A673 (cell line): ENCODE measurements at regions not wholly inside any gene's neighbourhood (a gene's known extent, or its start where the extent isn't known, plus 50 kb on each side); places are given as distances from the start of the nearest gene placed in this dataset.

Experiments
- BruUV-seq: library from RNA; stranded (reverse); fragments of 400-500 nt; replicated peaks from 2 replicates; lab custom pipeline; 2021; lab: Mats Ljungman, UMichigan
- CTCF ChIA-PET: fragments of 300-600 bp; sonication (Branson Sonifier 250); formaldehyde crosslinking; loops from one replicate; lab custom pipeline; 2022; ENCODE audit warnings: antibody characterized with exemption; lab: Charles Lee
- POLR2A ChIA-PET: fragments of 300-600 bp; sonication (Branson Sonifier 250); formaldehyde crosslinking; loops from one replicate; lab custom pipeline; 2022; ENCODE audit warnings: antibody characterized with exemption; ENCODE audit not compliant: low non-redundant PET; lab: Charles Lee
- DNase-seq: peaks from one replicate; pipeline ENCODE4 v3.0.0-alpha.2; 2015; ENCODE audit warnings: low spot score
- H3K27ac ChIP-seq: fragments of 200-600 bp; sonication (generic); 2 replicates; pipeline ENCODE4 v1.5.1; 2016; ENCODE audit warnings: mixed run types, low read depth, mild to moderate bottlenecking, mixed read lengths, antibody characterized with exemption, low read length; ENCODE audit not compliant: poor library complexity, severe bottlenecking
- H3K27me3 ChIP-seq: fragments of 200-600 bp; sonication (generic); replicated peaks from 2 replicates; pipeline ENCODE4 v1.6.1; 2017; ENCODE audit warnings: mixed run types, low read depth, mild to moderate bottlenecking, mixed read lengths, antibody characterized with exemption, low read length; ENCODE audit not compliant: insufficient read depth, poor library complexity
- H3K36me3 ChIP-seq: fragments of 200-600 bp; sonication (generic); 2 replicates; pipeline ENCODE4 v1.6.1; 2016; ENCODE audit warnings: mixed run types, mild to moderate bottlenecking, mixed read lengths, antibody characterized with exemption, low read length; ENCODE audit not compliant: insufficient read depth, poor library complexity, severe bottlenecking
- H3K4me1 ChIP-seq: fragments of 200-600 bp; sonication (generic); 2 replicates; pipeline ENCODE4 v1.6.1; 2017; ENCODE audit warnings: mixed run types, mild to moderate bottlenecking, mixed read lengths, antibody characterized with exemption, low read length; ENCODE audit not compliant: insufficient read depth, poor library complexity, severe bottlenecking
- H3K4me3 ChIP-seq: fragments of 200-600 bp; sonication (generic); 2 replicates; pipeline ENCODE4 v1.5.1; 2016; ENCODE audit warnings: low read depth, mixed run types, mild to moderate bottlenecking, mixed read lengths, low read length; ENCODE audit not compliant: poor library complexity, severe bottlenecking
- H3K9me3 ChIP-seq: fragments of 200-600 bp; sonication (generic); 2 replicates; pipeline ENCODE4 v1.6.1; 2016; ENCODE audit warnings: mixed run types, low read depth, mild to moderate bottlenecking, mixed read lengths, antibody characterized with exemption, low read length; ENCODE audit not compliant: poor library complexity, severe bottlenecking
- EZH2 ChIP-seq: fragments of 200-600 bp; sonication (generic); IDR thresholded peaks from 2 replicates; pipeline ENCODE4 v1.6.1; 2017; ENCODE audit warnings: borderline replicate concordance, low read depth, mild to moderate bottlenecking, mixed read lengths, antibody characterized with exemption, low read length; ENCODE audit not compliant: poor library complexity, severe bottlenecking
- intact Hi-C: fragments of 100-400 bp; cut with micrococcal nuclease; formaldehyde crosslinking; loops from one replicate; pipeline ENCODE4 v1.10.0; 2022; ENCODE audit not compliant: unreplicated experiment
- TF ChIP-seq, protein P1 (sequence below): fragments of 300-800, 200-600 bp; sonication (generic); conservative IDR thresholded peaks from 2 replicates; pipeline ENCODE4 v1.5.1; 2017; ENCODE audit warnings: low read depth, mild to moderate bottlenecking, antibody characterized with exemption, low read length, moderate library complexity, mixed read lengths

DNA sequence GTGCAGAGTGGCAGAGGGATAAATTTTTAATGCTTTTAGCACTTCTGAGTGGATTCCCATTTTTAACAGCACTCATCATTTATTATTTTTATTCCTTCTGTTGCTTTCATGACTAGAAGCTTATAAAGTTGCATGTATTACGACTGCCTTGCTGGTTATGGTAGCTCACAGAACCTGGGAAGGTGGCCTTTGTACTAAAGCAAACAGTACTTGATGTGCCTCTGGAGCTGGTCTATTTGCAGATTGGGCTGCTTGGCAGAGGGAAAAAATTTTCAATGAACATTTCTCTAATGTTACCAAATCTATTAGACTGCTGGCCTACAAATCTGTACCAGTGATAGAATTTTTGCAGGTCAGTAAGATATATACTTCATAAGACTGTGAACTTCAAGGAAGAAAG, 274.5 kb upstream of the C9orf72 start:
- POLR2A ChIA-PET: no interaction called here
- Histone ChIP-seq H3K27ac (no peak overlapping the region), H3K27me3 (peaks cover 11% of the 10 kb centered on the region), H3K4me1 (no peaks in the 10 kb centered on the region), H3K36me3 (no peaks in the 10 kb centered on the region), H3K9me3 (no peaks in the 10 kb centered on the region), H3K4me3 (no peak overlapping the region)
- no peak for TF ChIP-seq EZH2
- TF ChIP-seq, protein P1, sequence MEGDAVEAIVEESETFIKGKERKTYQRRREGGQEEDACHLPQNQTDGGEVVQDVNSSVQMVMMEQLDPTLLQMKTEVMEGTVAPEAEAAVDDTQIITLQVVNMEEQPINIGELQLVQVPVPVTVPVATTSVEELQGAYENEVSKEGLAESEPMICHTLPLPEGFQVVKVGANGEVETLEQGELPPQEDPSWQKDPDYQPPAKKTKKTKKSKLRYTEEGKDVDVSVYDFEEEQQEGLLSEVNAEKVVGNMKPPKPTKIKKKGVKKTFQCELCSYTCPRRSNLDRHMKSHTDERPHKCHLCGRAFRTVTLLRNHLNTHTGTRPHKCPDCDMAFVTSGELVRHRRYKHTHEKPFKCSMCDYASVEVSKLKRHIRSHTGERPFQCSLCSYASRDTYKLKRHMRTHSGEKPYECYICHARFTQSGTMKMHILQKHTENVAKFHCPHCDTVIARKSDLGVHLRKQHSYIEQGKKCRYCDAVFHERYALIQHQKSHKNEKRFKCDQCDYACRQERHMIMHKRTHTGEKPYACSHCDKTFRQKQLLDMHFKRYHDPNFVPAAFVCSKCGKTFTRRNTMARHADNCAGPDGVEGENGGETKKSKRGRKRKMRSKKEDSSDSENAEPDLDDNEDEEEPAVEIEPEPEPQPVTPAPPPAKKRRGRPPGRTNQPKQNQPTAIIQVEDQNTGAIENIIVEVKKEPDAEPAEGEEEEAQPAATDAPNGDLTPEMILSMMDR: no peak
- no TSS peak for BruUV-seq
- CTCF ChIA-PET: no interaction called here
- intact Hi-C loops: no loop called here
- DNase-seq: no peak

DNA sequence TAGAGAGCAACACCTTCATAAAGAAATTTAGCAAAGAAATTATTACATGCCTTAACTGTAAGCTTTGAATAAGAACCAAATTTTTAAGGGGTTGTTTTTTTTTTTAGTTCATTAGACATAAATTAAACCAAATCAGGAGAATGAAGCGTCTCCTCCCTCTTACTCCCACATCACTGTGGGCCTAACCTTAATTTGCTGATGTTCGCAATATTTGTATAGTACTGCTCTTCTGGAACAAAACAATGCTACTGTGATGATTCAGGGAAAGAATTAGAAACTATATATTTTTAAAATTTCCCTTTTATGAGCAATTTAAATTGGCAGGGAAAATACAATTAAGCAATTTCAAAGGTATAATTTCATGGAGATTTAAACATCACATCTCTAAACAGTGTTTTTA, 275.0 kb upstream of the C9orf72 start:
- CTCF ChIA-PET: no interaction called here
- Histone ChIP-seq H3K9me3 (no peaks in the 10 kb centered on the region), H3K27ac (no peak overlapping the region), H3K4me3 (no peak overlapping the region), H3K27me3 (peaks cover 11% of the 10 kb centered on the region), H3K4me1 (no peaks in the 10 kb centered on the region), H3K36me3 (no peaks in the 10 kb centered on the region)
- intact Hi-C loops: no loop called here
- POLR2A ChIA-PET: no interaction called here
- BruUV-seq: no TSS peak
- DNase-seq: no peak
- TF ChIP-seq, protein P1: no peak
- no peak for TF ChIP-seq EZH2

DNA sequence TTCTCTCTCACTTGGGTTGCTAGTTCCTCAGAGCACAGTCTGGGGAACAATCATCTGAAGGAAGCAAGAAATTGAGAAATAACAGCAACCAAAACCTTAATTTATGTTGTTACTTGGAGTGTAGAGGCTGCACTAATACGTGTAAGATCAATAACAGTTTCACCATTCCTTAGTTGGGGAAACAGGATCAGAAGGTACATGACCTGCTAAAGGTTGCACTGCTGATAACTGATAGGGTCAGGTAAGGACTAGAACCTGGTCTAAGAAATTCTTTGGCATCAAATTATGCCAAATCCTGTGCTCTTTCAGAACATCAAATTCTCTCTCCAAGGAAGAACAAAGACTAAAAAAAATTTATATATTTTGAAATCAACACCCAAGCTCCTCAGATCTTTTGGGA, 278.6 kb upstream of the C9orf72 start:
- TF ChIP-seq, protein P1: no peak
- TF ChIP-seq EZH2: no peak
- CTCF ChIA-PET: no interaction called here
- no peak overlapping the region for H3K4me3 ChIP-seq
- no peak overlapping the region for H3K27ac ChIP-seq
- POLR2A ChIA-PET: no interaction called here
- intact Hi-C loops: no loop called here
- no peaks in the 10 kb centered on the region for H3K4me1 ChIP-seq
- peaks cover 9% of the 10 kb centered on the region for H3K27me3 ChIP-seq
- no peaks in the 10 kb centered on the region for H3K36me3 ChIP-seq
- BruUV-seq: no TSS peak
- H3K9me3 ChIP-seq: no peaks in the 10 kb centered on the region
- no peak for DNase-seq
